T-helper 9 cell (primary cell): ENCODE measurements at regions not wholly inside any gene's neighbourhood (a gene's known extent, or its start where the extent isn't known, plus 50 kb on each side); places are given as distances from the start of the nearest gene placed in this dataset.

Experiments
- DNase-seq: peaks from one replicate; pipeline ENCODE4 v3.0.0-alpha.2; 2020

GRCh38 chr11:45037434-45038005 is 86.8 kb upstream of the TP53I11 start:
- no peak for DNase-seq

GRCh38 chr11:45038923-45039322 is 88.2 kb upstream of the TP53I11 start:
- DNase-seq = no peak

- DNase-seq = no peak
Measured at GRCh38 chr11:45041596-45041995, 90.9 kb upstream of the TP53I11 start.

GRCh38 chr11:45042560-45042959 is 91.9 kb upstream of the TP53I11 start:
- DNase-seq = no peak

GRCh38 chr11:45043755-45044475 is 93.2 kb upstream of the TP53I11 start:
- no peak for DNase-seq

- no peak for DNase-seq
Measured at GRCh38 chr11:45045683-45046471, 95.2 kb upstream of the TP53I11 start.

GRCh38 chr11:45048313-45048841 is 97.7 kb upstream of the TP53I11 start:
- DNase-seq = no peak

- DNase-seq = no peak
Measured at GRCh38 chr11:45048870-45049691, 97.4 kb upstream of the PRDM11 start.

GRCh38 chr11:45050111-45050510 is 96.3 kb upstream of the PRDM11 start:
- DNase-seq = no peak

- no peak for DNase-seq
Measured at GRCh38 chr11:45051621-45052020, 94.8 kb upstream of the PRDM11 start.

- no peak for DNase-seq
Measured at GRCh38 chr11:45052361-45052760, 94.1 kb upstream of the PRDM11 start.

GRCh38 chr11:45053736-45054446 is 92.5 kb upstream of the PRDM11 start:
- DNase-seq = no peak

GRCh38 chr11:45054956-45055355 is 91.5 kb upstream of the PRDM11 start:
- no peak for DNase-seq

GRCh38 chr11:45056529-45056928 is 89.9 kb upstream of the PRDM11 start:
- no peak for DNase-seq

- no peak for DNase-seq
Measured at GRCh38 chr11:45057938-45058646, 88.3 kb upstream of the PRDM11 start.

GRCh38 chr11:45058647-45058950 is 87.8 kb upstream of the PRDM11 start:
- no peak for DNase-seq

- no peak for DNase-seq
Measured at GRCh38 chr11:45060707-45061106, 85.7 kb upstream of the PRDM11 start.

- DNase-seq = no peak
Measured at GRCh38 chr11:45061641-45062040, 84.8 kb upstream of the PRDM11 start.

GRCh38 chr11:45062115-45062514 is 84.3 kb upstream of the PRDM11 start:
- no peak for DNase-seq

GRCh38 chr11:45062974-45063635 is 83.3 kb upstream of the PRDM11 start:
- DNase-seq = no peak

GRCh38 chr11:45063669-45064068 is 82.8 kb upstream of the PRDM11 start:
- DNase-seq = no peak
